Parathyroid adenoma (tissue), 2 donors: ENCODE measurements at regions not wholly inside any gene's neighbourhood (a gene's known extent, or its start where the extent isn't known, plus 50 kb on each side); places are given as distances from the start of the nearest gene placed in this dataset.

ENCODE experiments used
- H2AFZ ChIP-seq: fragments of 300-600 bp; sonication (generic); one replicate; pipeline ENCODE4 v1.7.0; 2017; ENCODE audit warnings: antibody characterized with exemption, mild to moderate bottlenecking
- H3K27ac ChIP-seq: fragments of 300-600 bp; sonication (generic); one replicate; pipeline ENCODE4 v1.7.0; 2017
- H3K27me3 ChIP-seq: fragments of 300-600 bp; sonication (generic); one replicate; pipeline ENCODE4 v1.7.0; 2017; ENCODE audit warnings: low read length; ENCODE audit not compliant: control insufficient read depth, insufficient read depth
- H3K36me3 ChIP-seq: fragments of 300-600 bp; sonication (generic); one replicate; pipeline ENCODE4 v1.7.0; 2017; ENCODE audit warnings: low read length; ENCODE audit not compliant: control insufficient read depth, insufficient read depth
- H3K4me1 ChIP-seq: fragments of 300-600 bp; sonication (generic); one replicate; pipeline ENCODE4 v1.7.0; 2017; ENCODE audit warnings: control low read depth
- H3K4me2 ChIP-seq: fragments of 300-600 bp; sonication (generic); one replicate; pipeline ENCODE4 v1.7.0; 2017; ENCODE audit warnings: low read length
- H3K4me3 ChIP-seq: fragments of 300-600 bp; sonication (generic); one replicate; pipeline ENCODE4 v1.7.0; 2017; ENCODE audit warnings: low read depth, low read length
- H3K79me2 ChIP-seq: fragments of 300-600 bp; sonication (generic); one replicate; pipeline ENCODE4 v1.7.0; 2017; ENCODE audit warnings: control low read depth
- H3K9ac ChIP-seq: fragments of 300-600 bp; sonication (generic); one replicate; pipeline ENCODE4 v1.7.0; 2017; ENCODE audit warnings: mild to moderate bottlenecking
- H3K9me3 ChIP-seq: fragments of 300-600 bp; sonication (generic); one replicate; pipeline ENCODE4 v1.7.0; 2017; ENCODE audit warnings: low read length; ENCODE audit not compliant: control insufficient read depth
- CTCF ChIP-seq: fragments of 300-600 bp; sonication (generic); IDR thresholded peaks from one replicate; pipeline ENCODE4 v1.7.0; 2017; ENCODE audit warnings: antibody characterized with exemption, mild to moderate bottlenecking
- donor health status: primary hyperparathyroidism.

- Histone ChIP-seq H3K9me3 (no peaks in the 10 kb centered on the region), H3K36me3 (no peaks in the 10 kb centered on the region), H3K79me2 (no peaks in the 10 kb centered on the region), H3K4me2 (no peak overlapping the region), H3K4me3 (no peak overlapping the region), H3K9ac (no peak overlapping the region), H3K4me1 (no peaks in the 10 kb centered on the region), H3K27ac (no peak overlapping the region), H3K27me3 (no peaks in the 10 kb centered on the region), H2AFZ (no peak overlapping the region)
- TF ChIP-seq CTCF = no peak
Measured at GRCh38 chr13:31050486-31051400, 111.0 kb downstream of the HSPH1 start.

- no peak overlapping the region for H3K4me2 ChIP-seq
- no peak overlapping the region for H3K9ac ChIP-seq
- H3K79me2 ChIP-seq = no peaks in the 10 kb centered on the region
- H3K9me3 ChIP-seq = no peaks in the 10 kb centered on the region
- peaks cover 5% of the 10 kb centered on the region for H3K4me1 ChIP-seq
- H3K27me3 ChIP-seq = no peaks in the 10 kb centered on the region
- no peak overlapping the region for H2AFZ ChIP-seq
- no peak overlapping the region for H3K4me3 ChIP-seq
- TF ChIP-seq CTCF = no peak
- H3K27ac ChIP-seq = no peak overlapping the region
- no peaks in the 10 kb centered on the region for H3K36me3 ChIP-seq
Measured at GRCh38 chr13:31049833-31050232, 111.9 kb downstream of the HSPH1 start.

DNA sequence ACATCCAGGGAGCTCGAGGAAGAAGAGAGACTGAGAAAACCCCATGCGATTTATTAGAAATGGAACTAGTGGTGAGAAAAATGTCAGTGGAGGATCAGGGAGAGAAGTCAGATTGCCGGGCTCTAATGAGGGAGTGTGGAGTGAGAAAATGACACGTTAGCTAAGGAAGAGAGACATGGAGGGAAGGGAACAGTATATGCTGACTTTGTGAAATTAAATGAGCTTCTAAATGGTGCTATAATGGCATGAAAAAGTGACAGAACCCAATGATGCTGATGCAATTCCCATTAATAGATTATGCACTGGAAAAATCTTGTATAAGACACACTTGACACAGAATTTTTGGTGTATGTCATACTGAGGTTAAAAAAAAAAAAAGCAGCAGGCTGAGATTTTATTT, 112.6 kb downstream of the HSPH1 start:
- Histone ChIP-seq H3K4me3 (no peak overlapping the region), H3K9ac (no peak overlapping the region), H3K4me1 (peaks cover 5% of the 10 kb centered on the region), H3K27ac (no peak overlapping the region), H3K4me2 (no peak overlapping the region), H3K79me2 (no peaks in the 10 kb centered on the region), H2AFZ (no peak overlapping the region), H3K36me3 (no peaks in the 10 kb centered on the region), H3K9me3 (no peaks in the 10 kb centered on the region), H3K27me3 (no peaks in the 10 kb centered on the region)
- TF ChIP-seq CTCF = no peak

- no peak overlapping the region for H3K9ac ChIP-seq
- no peak overlapping the region for H2AFZ ChIP-seq
- peaks cover 5% of the 10 kb centered on the region for H3K4me1 ChIP-seq
- no peaks in the 10 kb centered on the region for H3K36me3 ChIP-seq
- no peak overlapping the region for H3K4me2 ChIP-seq
- no peaks in the 10 kb centered on the region for H3K79me2 ChIP-seq
- H3K27ac ChIP-seq = no peak overlapping the region
- no peaks in the 10 kb centered on the region for H3K9me3 ChIP-seq
- TF ChIP-seq CTCF = no peak
- no peak overlapping the region for H3K4me3 ChIP-seq
- H3K27me3 ChIP-seq = no peaks in the 10 kb centered on the region
Measured at GRCh38 chr13:31048521-31048920, 113.2 kb downstream of the HSPH1 start.
